ENCODE measurements at regions not wholly inside any gene's neighbourhood (a gene's known extent, or its start where the extent isn't known, plus 50 kb on each side); places are given as distances from the start of the nearest gene placed in this dataset.
"Not testable (repeated sequence)": the region's sequence is repeated elsewhere in the genome, so short reads cannot be mapped to it uniquely, and the experiment has no call there.

GRCh38 chr1:101428562-101428961 lies 191.7 kb downstream of the S1PR1 start:
- DNase-seq: no peak

- DNase-seq: no peak
Measured at GRCh38 chr1:101431956-101432510, 195.2 kb downstream of the S1PR1 start.

- DNase-seq: no peak
Measured at GRCh38 chr1:101435831-101436511, 199.2 kb downstream of the S1PR1 start.

- DNase-seq: no peak
Measured at GRCh38 chr1:101437800-101438199, 201.0 kb downstream of the S1PR1 start.

GRCh38 chr1:101438359-101438758 lies 201.5 kb downstream of the S1PR1 start:
- no peak for DNase-seq

GRCh38 chr1:101440485-101440884 lies 203.7 kb downstream of the S1PR1 start:
- no peak for DNase-seq

- DNase-seq: no peak
Measured at GRCh38 chr1:101444381-101444780, 207.6 kb downstream of the S1PR1 start.

GRCh38 chr1:101444873-101445618 lies 208.2 kb downstream of the S1PR1 start:
- DNase-seq: no peak

GRCh38 chr1:101448018-101448417 lies 211.2 kb downstream of the S1PR1 start:
- no peak for DNase-seq

- DNase-seq: not testable (repeated sequence)
Measured at GRCh38 chr1:101450691-101451090, 213.9 kb downstream of the S1PR1 start.

GRCh38 chr1:101451888-101452287 lies 215.1 kb downstream of the S1PR1 start:
- no peak for DNase-seq

- DNase-seq: no peak
Measured at GRCh38 chr1:101452825-101453224, 216.0 kb downstream of the S1PR1 start.

GRCh38 chr1:101453844-101454243 lies 217.0 kb downstream of the S1PR1 start:
- no peak for DNase-seq

- DNase-seq: no peak
Measured at GRCh38 chr1:101455166-101455565, 218.3 kb downstream of the S1PR1 start.

GRCh38 chr1:101460739-101461138 lies 223.9 kb downstream of the S1PR1 start:
- DNase-seq: no peak

GRCh38 chr1:101463195-101463594 lies 226.4 kb downstream of the S1PR1 start:
- DNase-seq: no peak

GRCh38 chr1:101465941-101466340 lies 229.1 kb downstream of the S1PR1 start:
- no peak for DNase-seq

GRCh38 chr1:101474039-101474665 lies 237.3 kb downstream of the S1PR1 start:
- no peak for DNase-seq

GRCh38 chr1:101476541-101476940 lies 239.7 kb downstream of the S1PR1 start:
- DNase-seq: no peak

GRCh38 chr1:101479945-101480344 lies 243.1 kb downstream of the S1PR1 start:
- DNase-seq: no peak

GRCh38 chr1:101482306-101482705 lies 245.5 kb downstream of the S1PR1 start:
- no peak for DNase-seq

GRCh38 chr1:101483982-101484688 lies 247.3 kb downstream of the S1PR1 start:
- no peak for DNase-seq
